ENCODE measurements at regions not wholly inside any gene's neighbourhood (a gene's known extent, or its start where the extent isn't known, plus 50 kb on each side); places are given as distances from the start of the nearest gene placed in this dataset.

DNA sequence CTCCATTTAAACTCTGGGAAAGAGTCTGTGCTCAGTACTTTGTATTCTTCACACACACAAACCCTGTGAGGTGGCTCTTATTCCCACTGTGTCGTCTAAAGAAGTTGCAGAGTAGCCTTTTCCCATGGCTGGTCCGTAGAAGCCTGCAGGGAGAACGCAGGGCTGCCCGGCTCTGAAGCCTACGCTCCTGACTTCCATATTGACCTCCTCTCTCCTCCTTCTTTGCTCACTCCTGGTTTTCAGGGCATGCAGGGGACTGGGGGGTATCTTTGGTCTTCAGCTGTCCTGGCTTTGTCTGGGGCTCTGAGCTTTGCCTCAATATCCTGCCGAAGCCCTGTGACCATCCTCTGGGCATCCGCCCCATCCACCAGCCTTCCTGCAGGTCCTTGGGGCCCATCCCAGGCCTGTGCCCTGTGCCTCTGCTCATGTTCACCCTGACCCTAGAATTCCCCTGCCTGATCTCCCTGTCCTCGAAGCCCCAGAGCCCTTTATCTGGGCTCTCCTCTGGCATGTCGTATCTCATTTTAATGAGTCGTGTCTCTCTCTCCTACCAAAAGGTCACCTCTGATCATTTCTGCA, 83.8 kb upstream of the FSTL4 start:
- TF ChIP-seq SMC3 (conservative IDR thresholded peaks at IDR 0.05; ENCODE audit: poor library complexity) (no peak), TAF1 (IDR thresholded peaks at IDR 0.05; ENCODE audit: low read depth) (no peak)
- TF ChIP-seq, protein P1, sequence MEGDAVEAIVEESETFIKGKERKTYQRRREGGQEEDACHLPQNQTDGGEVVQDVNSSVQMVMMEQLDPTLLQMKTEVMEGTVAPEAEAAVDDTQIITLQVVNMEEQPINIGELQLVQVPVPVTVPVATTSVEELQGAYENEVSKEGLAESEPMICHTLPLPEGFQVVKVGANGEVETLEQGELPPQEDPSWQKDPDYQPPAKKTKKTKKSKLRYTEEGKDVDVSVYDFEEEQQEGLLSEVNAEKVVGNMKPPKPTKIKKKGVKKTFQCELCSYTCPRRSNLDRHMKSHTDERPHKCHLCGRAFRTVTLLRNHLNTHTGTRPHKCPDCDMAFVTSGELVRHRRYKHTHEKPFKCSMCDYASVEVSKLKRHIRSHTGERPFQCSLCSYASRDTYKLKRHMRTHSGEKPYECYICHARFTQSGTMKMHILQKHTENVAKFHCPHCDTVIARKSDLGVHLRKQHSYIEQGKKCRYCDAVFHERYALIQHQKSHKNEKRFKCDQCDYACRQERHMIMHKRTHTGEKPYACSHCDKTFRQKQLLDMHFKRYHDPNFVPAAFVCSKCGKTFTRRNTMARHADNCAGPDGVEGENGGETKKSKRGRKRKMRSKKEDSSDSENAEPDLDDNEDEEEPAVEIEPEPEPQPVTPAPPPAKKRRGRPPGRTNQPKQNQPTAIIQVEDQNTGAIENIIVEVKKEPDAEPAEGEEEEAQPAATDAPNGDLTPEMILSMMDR (IDR thresholded peaks at IDR 0.05; ENCODE audit: poor library complexity, severe bottlenecking), result no peak

All from neural cell (in vitro differentiated cells).